RPMI7951 (cell line): ENCODE measurements at regions not wholly inside any gene's neighbourhood (a gene's known extent, or its start where the extent isn't known, plus 50 kb on each side); places are given as distances from the start of the nearest gene placed in this dataset.

ENCODE experiments used
- DNase-seq: peaks from one replicate; pipeline ENCODE4 v3.0.0-alpha.2; 2012; ENCODE audit warnings: low read depth

DNA sequence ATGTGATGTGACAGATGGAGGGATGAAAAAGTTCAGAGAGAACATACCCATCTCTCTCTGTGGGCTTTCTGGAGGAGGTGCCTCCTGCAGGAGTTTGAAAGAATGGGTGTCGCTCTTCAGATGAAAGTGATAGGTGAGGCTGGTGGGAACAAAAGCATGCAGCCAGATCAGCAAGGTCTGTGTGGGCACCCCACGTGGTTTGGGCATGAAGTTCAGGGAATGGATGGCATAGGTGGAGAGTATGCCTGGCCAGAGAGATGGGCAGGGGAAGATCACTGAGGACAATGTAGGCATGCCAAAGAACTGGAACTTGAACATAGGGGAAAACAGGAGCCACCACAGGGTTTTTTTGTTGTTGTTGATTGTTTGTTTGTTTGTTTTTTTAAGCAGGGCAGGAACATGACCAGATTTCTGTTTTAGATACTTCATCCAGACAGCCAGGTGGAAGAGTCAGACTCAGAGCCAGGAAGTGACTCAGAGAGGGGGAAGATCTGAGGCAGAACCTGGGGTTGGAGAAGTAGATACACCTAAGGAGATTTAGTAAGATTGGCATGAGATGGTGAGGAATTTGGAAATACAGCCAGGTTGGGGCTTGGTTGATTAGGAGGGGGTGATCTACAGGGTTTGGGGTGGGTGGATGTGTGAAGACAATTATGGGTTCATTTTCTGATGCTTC lies 64.8 kb upstream of the CLSTN2 start:
- no peak for DNase-seq

GRCh38 chr3:139868773-139869172 lies 66.2 kb upstream of the CLSTN2 start:
- DNase-seq: no peak

GRCh38 chr3:139848660-139849059 lies 86.3 kb upstream of the CLSTN2 start:
- DNase-seq: no peak

DNA sequence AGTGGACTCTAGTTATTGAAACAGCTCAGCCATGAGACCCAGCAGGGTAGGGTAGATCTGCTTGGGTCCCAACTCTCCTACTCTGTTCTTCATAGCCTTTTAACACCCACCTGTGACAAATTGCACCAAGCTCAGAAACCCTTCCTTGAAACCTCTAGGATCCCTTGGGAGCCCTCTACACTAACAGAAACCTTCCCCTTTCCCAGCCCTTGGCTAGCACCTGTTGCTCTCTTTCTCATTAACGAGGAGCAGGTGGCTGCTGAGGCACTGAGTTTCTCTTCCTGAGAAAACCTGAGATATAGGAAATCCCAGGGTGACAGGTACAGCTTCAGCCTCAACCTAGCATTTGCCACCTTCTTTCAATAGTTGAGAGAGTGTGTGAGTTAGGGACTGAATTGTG lies 88.3 kb upstream of the CLSTN2 start:
- no peak for DNase-seq

DNA sequence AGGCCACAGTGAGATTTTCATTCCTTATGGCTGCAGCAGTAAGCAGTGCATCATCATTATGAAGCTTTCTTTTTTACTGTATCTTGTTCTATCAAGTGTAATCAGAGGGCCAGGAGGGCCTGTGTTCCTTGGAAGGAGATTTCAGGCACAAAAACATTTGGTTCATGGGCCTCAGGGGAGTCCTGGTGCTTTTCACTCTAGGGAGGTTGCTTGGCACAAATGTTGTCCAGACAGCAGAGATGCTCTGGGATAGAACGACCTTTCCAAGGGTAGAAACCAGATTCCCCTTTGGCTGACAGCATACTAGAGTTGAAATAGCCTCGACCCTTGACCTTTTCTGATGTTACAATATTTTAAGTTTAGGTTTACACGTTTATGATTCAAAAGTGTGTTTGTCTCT lies 95.3 kb upstream of the CLSTN2 start:
- no peak for DNase-seq

DNA sequence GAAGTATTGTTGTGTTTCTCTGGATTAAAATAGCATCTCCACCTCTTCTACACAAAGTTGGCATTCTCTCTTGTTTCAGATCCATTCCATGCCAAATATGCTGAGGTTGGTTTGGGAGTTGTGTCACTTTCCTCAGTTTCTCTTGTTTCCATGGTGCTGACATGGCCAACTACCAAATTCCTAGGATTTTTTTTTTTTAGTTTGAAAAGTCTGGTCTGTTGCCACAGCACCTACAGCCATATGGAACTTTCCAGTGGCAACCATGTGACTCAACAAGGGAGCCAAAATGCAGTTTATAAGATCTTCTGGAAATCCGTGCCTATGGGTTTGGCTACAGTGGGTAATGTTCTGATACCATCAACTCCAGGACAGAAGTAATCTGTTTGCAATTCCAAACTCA lies 96.0 kb upstream of the CLSTN2 start:
- DNase-seq: peak; percentile 2

GRCh38 chr3:139838269-139838957 lies 96.6 kb upstream of the CLSTN2 start:
- DNase-seq: no peak

GRCh38 chr3:139836698-139837464 lies 98.1 kb upstream of the CLSTN2 start:
- no peak for DNase-seq

- DNase-seq: no peak
These were observed 98.9 kb upstream of the CLSTN2 start for GRCh38 chr3:139835830-139836683.

- no peak for DNase-seq
These were observed 102.0 kb upstream of the CLSTN2 start for GRCh38 chr3:139832998-139833397.

DNA sequence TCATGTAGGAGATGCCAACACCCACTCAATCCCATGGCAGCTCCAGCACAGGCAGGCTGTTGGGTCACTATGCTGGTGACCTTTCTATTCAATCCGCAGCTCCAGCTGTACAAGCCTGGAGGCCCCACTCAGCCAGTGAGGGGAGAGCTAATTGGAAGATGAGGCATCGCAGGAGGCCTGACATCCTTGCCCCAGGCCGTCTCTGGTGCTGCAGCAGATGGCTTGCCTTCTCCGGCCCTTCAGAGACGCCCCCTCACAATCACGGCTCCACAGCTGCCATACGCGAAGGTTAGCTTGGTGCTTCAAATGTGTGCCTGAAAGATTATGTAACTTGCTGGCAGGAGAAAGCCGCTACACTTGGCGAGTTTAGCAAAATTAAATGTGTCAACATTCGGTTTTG lies 104.2 kb upstream of the CLSTN2 start:
- peak; percentile 90 for DNase-seq

GRCh38 chr3:139827833-139828232 lies 107.2 kb upstream of the CLSTN2 start:
- peak; percentile 23 for DNase-seq

DNA sequence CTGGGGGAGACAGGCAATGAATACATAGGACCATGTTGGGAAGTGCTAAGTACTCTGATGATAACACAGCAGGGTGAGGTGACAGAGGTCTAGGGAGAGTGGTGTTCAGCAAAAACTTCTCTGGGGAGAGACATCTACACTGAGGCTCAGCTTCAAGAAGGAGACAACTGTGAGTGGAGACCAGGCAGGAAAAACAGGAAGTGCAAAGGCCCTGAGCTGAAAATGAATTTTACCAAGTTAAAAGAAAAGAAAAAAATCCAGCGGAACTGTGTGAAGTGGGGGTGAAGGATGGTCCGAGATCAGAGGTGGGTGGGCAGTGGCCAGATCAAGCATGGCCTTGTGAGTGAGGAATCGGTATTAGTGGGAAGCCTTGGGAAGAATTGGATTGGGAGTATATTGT lies 110.1 kb upstream of the CLSTN2 start:
- no peak for DNase-seq

DNA sequence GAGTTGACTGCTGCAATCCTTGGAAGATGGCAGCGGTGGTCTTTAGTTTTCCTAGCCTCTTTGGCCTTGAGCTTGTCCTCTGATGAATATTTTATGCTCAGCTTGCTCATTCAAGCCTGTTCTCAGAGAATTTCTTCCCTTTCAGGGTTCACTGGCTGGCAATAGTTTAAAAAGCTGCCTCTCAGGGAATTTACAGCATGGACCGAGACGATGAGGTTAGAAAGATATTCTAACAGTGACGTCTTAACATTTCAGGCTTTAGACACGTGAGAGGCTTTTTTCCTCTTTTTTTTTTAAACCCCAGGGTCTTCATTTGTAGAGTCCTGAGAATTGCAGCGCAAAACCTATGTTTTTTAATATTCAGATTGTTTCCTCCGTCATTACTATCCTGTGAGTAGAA lies 120.3 kb upstream of the CLSTN2 start:
- DNase-seq: no peak

DNA sequence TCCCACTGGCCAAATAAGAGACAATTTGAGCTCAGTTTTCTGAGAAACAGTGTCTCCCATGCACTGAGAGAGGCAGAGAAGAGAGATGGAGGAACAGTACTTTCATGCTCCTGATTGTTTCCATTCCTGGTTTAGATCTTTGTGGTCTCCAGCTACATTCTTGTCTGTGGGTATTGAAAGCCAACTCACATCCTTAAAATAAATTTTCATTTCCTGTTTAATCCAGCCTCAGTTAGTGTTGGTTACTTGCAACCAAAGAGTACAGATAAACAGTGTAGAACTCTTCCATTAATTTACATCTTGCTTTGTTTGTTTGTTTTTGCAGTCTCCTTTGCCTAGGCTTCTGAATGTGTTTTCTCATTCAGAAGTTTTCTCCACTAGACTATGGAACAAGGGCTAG lies 123.7 kb upstream of the CLSTN2 start:
- peak; percentile 35 for DNase-seq

DNA sequence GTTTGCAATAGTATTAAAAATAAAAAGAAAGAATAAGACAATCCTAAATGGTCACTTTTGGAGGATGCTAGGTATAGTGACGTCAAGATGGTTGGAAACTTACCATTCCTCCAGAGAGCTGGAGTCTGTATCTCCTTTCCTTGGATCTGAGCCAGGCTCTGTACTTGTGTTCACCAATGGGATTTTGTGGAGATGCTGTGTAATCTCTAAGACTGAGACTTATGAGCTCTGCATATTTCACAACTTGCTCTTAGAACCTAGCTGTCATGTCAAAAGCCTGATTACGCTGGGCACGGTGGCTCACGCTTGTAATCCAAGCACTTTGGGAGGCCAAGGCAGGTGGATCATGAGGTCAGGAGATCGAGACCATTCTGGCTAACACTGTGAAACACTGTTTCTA lies 126.8 kb upstream of the CLSTN2 start:
- no peak for DNase-seq

- DNase-seq: no peak
These were observed 125.5 kb upstream of the NMNAT3 start for GRCh38 chr3:139803294-139803693.

DNA sequence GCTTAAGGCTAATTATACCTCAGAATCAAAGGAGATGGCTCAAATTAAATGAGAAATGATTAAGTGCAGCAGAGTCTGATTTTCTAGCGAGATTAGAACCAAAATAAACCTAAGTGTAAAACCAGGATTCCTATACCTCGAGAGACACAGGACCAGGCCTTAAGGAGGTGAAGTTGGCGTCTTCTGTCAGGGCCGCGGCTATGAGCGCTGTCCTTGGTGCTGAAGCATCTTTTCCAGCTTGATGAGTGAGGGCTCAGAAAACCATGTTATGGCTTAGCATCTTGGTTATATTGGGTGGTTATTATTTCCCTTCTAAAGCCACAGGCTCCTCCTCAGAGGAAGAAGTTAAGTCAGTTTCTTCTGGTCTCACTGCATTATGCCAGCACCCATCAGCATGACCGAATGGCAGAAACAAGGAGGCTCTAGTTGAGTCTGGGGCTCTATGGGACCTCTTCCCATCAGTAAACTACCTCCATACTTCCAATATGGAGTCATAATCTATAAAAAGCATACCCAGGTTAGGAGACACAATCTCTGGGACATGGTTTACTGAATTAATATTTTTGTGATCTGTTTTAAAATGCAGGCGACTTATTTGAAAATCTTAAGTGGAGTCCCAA lies 120.1 kb upstream of the NMNAT3 start:
- DNase-seq: peak; percentile 52

DNA sequence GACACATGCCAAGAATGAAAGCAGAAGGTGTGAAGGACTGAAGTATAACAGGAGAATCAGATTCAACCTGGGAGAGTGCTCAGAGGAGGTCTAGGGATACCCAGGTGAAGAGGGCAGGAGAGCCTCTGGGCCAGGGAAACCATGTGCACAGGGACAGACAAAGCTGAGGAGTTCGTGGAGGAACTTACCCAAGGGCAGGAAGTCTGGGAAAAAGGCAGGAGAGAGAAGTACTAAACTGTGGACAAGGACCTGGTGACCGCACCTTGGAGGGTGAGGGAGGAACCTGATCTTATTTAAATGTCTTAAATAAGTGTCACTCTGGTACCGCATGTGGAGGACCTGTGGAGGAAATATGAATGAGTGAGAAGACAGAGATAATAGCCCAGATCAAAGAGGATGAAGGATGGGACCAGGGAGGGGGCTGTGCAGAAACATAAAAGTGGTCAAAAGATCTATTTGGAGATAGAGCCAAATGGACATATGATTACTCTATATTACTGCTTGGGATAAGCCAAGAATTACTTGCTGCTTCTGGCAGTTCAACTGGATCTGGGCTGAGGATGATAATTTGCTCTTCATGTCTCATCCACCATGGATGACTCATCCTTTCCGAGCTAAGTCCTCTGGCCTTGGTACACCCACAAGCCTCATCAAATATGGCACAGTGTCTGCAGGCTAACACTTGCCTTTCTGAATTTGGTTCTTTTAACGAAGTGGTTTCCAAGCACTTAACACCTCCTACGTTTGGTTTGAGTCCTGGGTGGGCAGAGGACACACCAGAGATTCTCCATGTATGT lies 116.9 kb upstream of the NMNAT3 start:
- peak; percentile 62 for DNase-seq

- DNase-seq: no peak
These were observed 115.6 kb upstream of the NMNAT3 start for GRCh38 chr3:139793408-139793807.

- peak; percentile 23 for DNase-seq
These were observed 102.8 kb upstream of the NMNAT3 start for GRCh38 chr3:139780593-139780992.
